KMS-11 (cell line): ENCODE measurements at regions not wholly inside any gene's neighbourhood (a gene's known extent, or its start where the extent isn't known, plus 50 kb on each side); places are given as distances from the start of the nearest gene placed in this dataset.

Source experiments
- H2AFZ ChIP-seq: fragments of 200-600 bp; sonication (generic); 2 replicates; pipeline ENCODE4 v1.6.1; 2016; ENCODE audit warnings: antibody characterized with exemption, mixed run types, low read depth
- H3K27ac ChIP-seq: fragments of 200-600 bp; sonication (generic); 2 replicates; pipeline ENCODE4 v1.6.1; 2016; ENCODE audit warnings: mild to moderate bottlenecking, mixed run types
- H3K27me3 ChIP-seq: fragments of 200-600 bp; sonication (generic); 2 replicates; pipeline ENCODE4 v1.6.1; 2017; ENCODE audit warnings: mild to moderate bottlenecking, low read depth, mixed run types, moderate library complexity; ENCODE audit not compliant: insufficient read depth
- H3K36me3 ChIP-seq: fragments of 200-600 bp; sonication (generic); 2 replicates; pipeline ENCODE4 v1.6.1; 2017; ENCODE audit warnings: mild to moderate bottlenecking, mixed run types; ENCODE audit not compliant: insufficient read depth
- H3K4me1 ChIP-seq: fragments of 200-600 bp; sonication (generic); 2 replicates; pipeline ENCODE4 v1.6.1; 2016; ENCODE audit warnings: mild to moderate bottlenecking, low read depth, mixed run types; ENCODE audit not compliant: poor library complexity, severe bottlenecking
- H3K4me2 ChIP-seq: fragments of 200-600 bp; sonication (generic); 2 replicates; pipeline ENCODE4 v1.7.0; 2016; ENCODE audit warnings: mild to moderate bottlenecking, mixed run types
- H3K4me3 ChIP-seq: fragments of 200-600 bp; sonication (generic); IDR thresholded peaks from 2 replicates; pipeline ENCODE4 v1.6.1; 2017; ENCODE audit warnings: low read depth, low read length, mixed read lengths; ENCODE audit not compliant: insufficient read depth
- H3K79me2 ChIP-seq: fragments of 200-600 bp; sonication (generic); 2 replicates; pipeline ENCODE4 v1.6.1; 2016; ENCODE audit warnings: low read depth, mixed run types; ENCODE audit not compliant: insufficient read depth
- H3K9ac ChIP-seq: fragments of 200-600 bp; sonication (generic); 2 replicates; pipeline ENCODE4 v1.6.1; 2016; ENCODE audit warnings: mild to moderate bottlenecking, mixed run types
- H4K20me1 ChIP-seq: fragments of 200-600 bp; sonication (generic); 2 replicates; pipeline ENCODE4 v1.6.1; 2016; ENCODE audit warnings: mild to moderate bottlenecking, mixed run types; ENCODE audit not compliant: insufficient read depth
- TF ChIP-seq, protein P1 (sequence below): fragments of 200-600 bp; sonication (generic); conservative IDR thresholded peaks from 2 replicates; pipeline ENCODE4 v1.6.1; 2017; ENCODE audit warnings: low read depth, mild to moderate bottlenecking, antibody characterized with exemption, low read length, moderate library complexity, mixed read lengths

DNA sequence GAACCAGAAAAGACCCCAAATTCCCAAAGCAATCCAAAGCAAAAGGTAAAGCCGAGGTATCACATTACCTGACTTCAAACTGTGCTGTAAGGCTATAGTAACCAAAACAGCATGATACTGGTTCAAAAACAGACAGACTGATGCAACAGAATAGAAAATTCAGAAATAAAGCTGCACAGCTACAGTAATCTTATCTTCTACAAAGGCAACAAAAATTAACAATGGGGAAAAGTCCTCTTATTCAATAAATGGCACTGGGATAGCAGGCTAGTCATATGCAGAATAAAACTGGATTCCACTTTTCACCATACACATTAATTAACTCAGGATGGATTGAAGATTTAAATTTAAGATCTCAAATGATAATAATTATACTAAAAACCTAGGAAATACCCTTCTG lies 392.6 kb upstream of the CBLB start:
- Histone ChIP-seq H2AFZ (no peak overlapping the region), H3K27me3 (no peaks in the 10 kb centered on the region), H3K4me3 (no peak overlapping the region), H3K4me2 (no peak overlapping the region), H3K9ac (no peak overlapping the region), H3K4me1 (no peaks in the 10 kb centered on the region), H3K79me2 (no peaks in the 10 kb centered on the region), H4K20me1 (no peaks in the 10 kb centered on the region), H3K27ac (no peak overlapping the region), H3K36me3 (no peaks in the 10 kb centered on the region)
- TF ChIP-seq, protein P1, sequence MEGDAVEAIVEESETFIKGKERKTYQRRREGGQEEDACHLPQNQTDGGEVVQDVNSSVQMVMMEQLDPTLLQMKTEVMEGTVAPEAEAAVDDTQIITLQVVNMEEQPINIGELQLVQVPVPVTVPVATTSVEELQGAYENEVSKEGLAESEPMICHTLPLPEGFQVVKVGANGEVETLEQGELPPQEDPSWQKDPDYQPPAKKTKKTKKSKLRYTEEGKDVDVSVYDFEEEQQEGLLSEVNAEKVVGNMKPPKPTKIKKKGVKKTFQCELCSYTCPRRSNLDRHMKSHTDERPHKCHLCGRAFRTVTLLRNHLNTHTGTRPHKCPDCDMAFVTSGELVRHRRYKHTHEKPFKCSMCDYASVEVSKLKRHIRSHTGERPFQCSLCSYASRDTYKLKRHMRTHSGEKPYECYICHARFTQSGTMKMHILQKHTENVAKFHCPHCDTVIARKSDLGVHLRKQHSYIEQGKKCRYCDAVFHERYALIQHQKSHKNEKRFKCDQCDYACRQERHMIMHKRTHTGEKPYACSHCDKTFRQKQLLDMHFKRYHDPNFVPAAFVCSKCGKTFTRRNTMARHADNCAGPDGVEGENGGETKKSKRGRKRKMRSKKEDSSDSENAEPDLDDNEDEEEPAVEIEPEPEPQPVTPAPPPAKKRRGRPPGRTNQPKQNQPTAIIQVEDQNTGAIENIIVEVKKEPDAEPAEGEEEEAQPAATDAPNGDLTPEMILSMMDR, result no peak

DNA sequence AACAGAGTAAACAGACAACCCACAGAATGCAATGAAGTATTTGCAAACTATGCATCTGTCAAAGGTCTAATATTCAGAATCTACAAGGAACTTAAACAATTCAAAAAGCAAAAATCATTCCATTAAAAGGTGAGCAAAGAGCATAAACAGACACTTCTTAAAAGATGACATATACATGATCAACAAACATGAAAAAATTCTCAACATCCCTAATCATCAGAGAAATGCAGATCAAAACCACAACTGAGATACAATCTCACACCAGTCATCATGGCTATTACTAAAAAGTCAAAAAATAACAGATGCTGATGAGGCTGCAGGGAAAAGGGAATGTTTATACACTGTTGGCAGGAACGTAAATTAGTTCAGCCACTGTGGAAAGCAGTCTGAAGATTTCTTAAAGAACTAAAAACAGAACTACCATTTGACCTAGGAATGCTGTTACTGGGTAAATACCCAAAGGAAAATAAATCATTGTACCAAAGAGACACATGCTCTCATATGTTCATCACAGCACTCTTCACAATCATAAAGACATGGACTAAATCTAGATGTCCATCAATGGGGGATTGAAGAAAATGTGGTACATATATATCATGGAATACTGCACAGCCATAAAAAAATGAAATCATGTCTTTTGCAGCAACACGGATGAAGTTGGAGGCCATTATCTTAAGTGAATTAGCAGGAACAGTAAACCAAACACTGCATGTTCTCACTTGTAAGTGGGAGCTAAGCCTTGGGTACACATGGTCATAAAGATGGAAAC lies 393.3 kb upstream of the CBLB start:
- Histone ChIP-seq H3K36me3 (no peaks in the 10 kb centered on the region), H3K4me2 (no peak overlapping the region), H3K4me1 (no peaks in the 10 kb centered on the region), H3K79me2 (no peaks in the 10 kb centered on the region), H3K27me3 (no peaks in the 10 kb centered on the region), H3K27ac (no peak overlapping the region), H3K9ac (no peak overlapping the region), H2AFZ (no peak overlapping the region), H3K4me3 (no peak overlapping the region), H4K20me1 (no peaks in the 10 kb centered on the region)
- TF ChIP-seq, protein P1, result no peak

DNA sequence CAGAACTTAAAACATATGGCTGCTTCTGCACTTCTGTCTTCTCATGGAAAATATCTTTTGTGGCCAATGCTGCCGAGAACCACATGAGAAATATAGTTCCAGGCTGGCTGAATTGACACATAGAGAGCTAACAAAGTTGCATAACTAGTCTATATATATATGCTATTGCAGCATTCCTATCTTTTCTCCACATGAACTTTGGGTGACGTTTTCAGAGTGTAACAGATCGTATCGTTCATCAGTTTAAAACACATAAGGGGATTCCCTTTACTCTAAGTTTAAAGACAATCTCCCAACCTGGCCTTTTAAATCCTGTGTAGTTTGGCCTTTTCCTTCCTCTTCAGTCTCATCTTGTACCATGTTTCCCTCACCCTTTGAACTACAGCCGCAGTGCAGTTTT lies 394.2 kb upstream of the CBLB start:
- no peak overlapping the region for H3K27ac ChIP-seq
- H4K20me1 ChIP-seq, result no peaks in the 10 kb centered on the region
- no peak overlapping the region for H2AFZ ChIP-seq
- no peak overlapping the region for H3K4me3 ChIP-seq
- no peaks in the 10 kb centered on the region for H3K79me2 ChIP-seq
- TF ChIP-seq, protein P1, result no peak
- no peaks in the 10 kb centered on the region for H3K27me3 ChIP-seq
- no peaks in the 10 kb centered on the region for H3K36me3 ChIP-seq
- H3K4me2 ChIP-seq, result no peak overlapping the region
- no peaks in the 10 kb centered on the region for H3K4me1 ChIP-seq
- H3K9ac ChIP-seq, result no peak overlapping the region

DNA sequence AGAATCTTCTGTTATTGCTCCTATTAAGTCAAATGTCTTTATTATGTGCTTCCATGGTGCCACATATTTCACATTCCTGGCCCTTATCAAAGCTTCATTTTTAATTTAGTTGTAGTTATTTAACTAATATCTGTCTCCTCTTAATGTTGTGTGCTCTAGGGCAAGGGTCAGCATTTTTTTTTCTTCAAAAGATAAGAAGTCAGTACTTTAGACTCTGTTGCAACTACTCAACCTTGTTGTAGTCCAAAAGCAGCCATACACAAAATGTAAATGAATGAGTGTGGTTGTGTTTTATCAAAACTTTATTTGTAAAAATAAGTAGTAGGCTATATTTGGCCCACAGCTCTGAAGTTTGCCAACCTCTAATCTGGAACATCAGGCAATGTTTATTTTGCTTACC lies 394.7 kb upstream of the CBLB start:
- Histone ChIP-seq H3K27ac (no peak overlapping the region), H3K9ac (no peak overlapping the region), H4K20me1 (no peaks in the 10 kb centered on the region), H3K36me3 (no peaks in the 10 kb centered on the region), H3K27me3 (no peaks in the 10 kb centered on the region), H3K4me3 (no peak overlapping the region), H3K79me2 (no peaks in the 10 kb centered on the region), H2AFZ (no peak overlapping the region), H3K4me1 (no peaks in the 10 kb centered on the region), H3K4me2 (no peak overlapping the region)
- TF ChIP-seq, protein P1, result no peak
